Fibroblast of pulmonary artery (primary cell): ENCODE measurements at regions not wholly inside any gene's neighbourhood (a gene's known extent, or its start where the extent isn't known, plus 50 kb on each side); places are given as distances from the start of the nearest gene placed in this dataset.

ENCODE experiments used
- DNase-seq: peaks from one replicate; pipeline ENCODE4 v3.0.0-alpha.2; 2010; ENCODE audit warnings: low read depth
- H3K4me3 ChIP-seq: replicated peaks from 2 replicates; pipeline ENCODE4 v1.5.1; 2011; ENCODE audit warnings: low read depth, mild to moderate bottlenecking, control low read depth, low read length, moderate library complexity
- CTCF ChIP-seq: IDR thresholded peaks from 2 replicates; pipeline ENCODE4 v1.5.1; 2011; ENCODE audit warnings: mild to moderate bottlenecking, control low read depth, low read length, inconsistent platforms; ENCODE audit errors: missing control alignments

- no peak for TF ChIP-seq CTCF
- no peak overlapping the region for H3K4me3 ChIP-seq
- DNase-seq: no peak
Measured at GRCh38 chr9:23587903-23588302, 238.1 kb downstream of the ELAVL2 start.

- TF ChIP-seq CTCF: no peak
- DNase-seq: no peak
- no peak overlapping the region for H3K4me3 ChIP-seq
Measured at GRCh38 chr9:23590276-23591000, 235.6 kb downstream of the ELAVL2 start.

- DNase-seq: no peak
- no peak for TF ChIP-seq CTCF
- no peak overlapping the region for H3K4me3 ChIP-seq
Measured at GRCh38 chr9:23594421-23594820, 231.6 kb downstream of the ELAVL2 start.

GRCh38 chr9:23596913-23597634 is 229.0 kb downstream of the ELAVL2 start:
- no peak for DNase-seq
- no peak overlapping the region for H3K4me3 ChIP-seq
- no peak for TF ChIP-seq CTCF

GRCh38 chr9:23598994-23599393 is 227.0 kb downstream of the ELAVL2 start:
- H3K4me3 ChIP-seq: no peak overlapping the region
- no peak for DNase-seq
- TF ChIP-seq CTCF: no peak

- no peak for TF ChIP-seq CTCF
- no peak overlapping the region for H3K4me3 ChIP-seq
- DNase-seq: no peak
Measured at GRCh38 chr9:23603311-23603710, 222.7 kb downstream of the ELAVL2 start.
